IgD-negative memory B cell (primary cell): ENCODE measurements at regions not wholly inside any gene's neighbourhood (a gene's known extent, or its start where the extent isn't known, plus 50 kb on each side); places are given as distances from the start of the nearest gene placed in this dataset.
"Not testable (repeated sequence)": the region's sequence is repeated elsewhere in the genome, so short reads cannot be mapped to it uniquely, and the experiment has no call there.

Experiments
- H3K27ac Mint-ChIP-seq, 3 donors: one replicate each; pipeline ENCODE4 v1.8.0; 2020 to 2022; ENCODE audit warnings: mild to moderate bottlenecking in 3 of 3, mixed read lengths in 3 of 3, moderate library complexity in 1 of 3
- H3K27me3 Mint-ChIP-seq: one replicate; pipeline ENCODE4 v1.8.0; 2021; ENCODE audit warnings: mixed read lengths
- H3K36me3 Mint-ChIP-seq: one replicate; pipeline ENCODE4 v1.8.0; 2020; ENCODE audit warnings: mild to moderate bottlenecking, mixed read lengths
- H3K4me1 Mint-ChIP-seq, 3 donors: one replicate each; pipeline ENCODE4 v1.8.0; 2020 to 2022; ENCODE audit warnings: mixed read lengths in 3 of 3, mild to moderate bottlenecking in 1 of 3
- H3K4me3 Mint-ChIP-seq, 4 donors: one replicate each; pipeline ENCODE4 v1.8.0; 2020 to 2022; ENCODE audit warnings: mild to moderate bottlenecking in 4 of 4, mixed read lengths in 4 of 4, moderate library complexity in 3 of 4
- H3K9me3 Mint-ChIP-seq, 3 donors: one replicate each; pipeline ENCODE4 v1.8.0; 2020 to 2021; ENCODE audit warnings: mixed read lengths in 3 of 3, mild to moderate bottlenecking in 1 of 3

DNA sequence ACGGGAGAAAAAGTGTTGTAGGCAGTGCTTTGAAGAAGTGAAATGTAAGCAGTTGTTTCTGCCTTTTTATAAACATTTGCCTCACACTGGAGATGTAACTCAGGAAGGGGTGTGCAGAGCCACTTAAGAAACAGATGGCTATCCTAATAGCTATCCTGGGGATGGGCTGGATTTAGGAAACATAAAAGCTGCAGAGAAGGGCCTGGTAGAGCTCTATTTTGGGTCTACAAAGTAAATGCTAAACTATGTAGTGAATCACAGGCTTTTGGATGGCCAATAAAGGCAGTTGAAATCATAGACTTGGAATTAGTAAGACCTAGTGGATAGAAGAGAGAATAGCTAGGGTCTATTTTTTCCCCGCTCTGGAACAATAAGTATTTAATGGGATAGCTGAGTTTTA lies 79.9 kb upstream of the AGR3 start:
- no peaks in the 10 kb centered on the region for H3K36me3 Mint-ChIP-seq
- H3K4me1 Mint-ChIP-seq = no peaks in the 10 kb centered on the region
- no peaks in the 10 kb centered on the region for H3K27me3 Mint-ChIP-seq
- peaks cover 0 to 6% (median 5%) of the 10 kb centered on the region in 3 donors for H3K9me3 Mint-ChIP-seq
- no peak overlapping the region for H3K4me3 Mint-ChIP-seq
- no peak overlapping the region for H3K27ac Mint-ChIP-seq

DNA sequence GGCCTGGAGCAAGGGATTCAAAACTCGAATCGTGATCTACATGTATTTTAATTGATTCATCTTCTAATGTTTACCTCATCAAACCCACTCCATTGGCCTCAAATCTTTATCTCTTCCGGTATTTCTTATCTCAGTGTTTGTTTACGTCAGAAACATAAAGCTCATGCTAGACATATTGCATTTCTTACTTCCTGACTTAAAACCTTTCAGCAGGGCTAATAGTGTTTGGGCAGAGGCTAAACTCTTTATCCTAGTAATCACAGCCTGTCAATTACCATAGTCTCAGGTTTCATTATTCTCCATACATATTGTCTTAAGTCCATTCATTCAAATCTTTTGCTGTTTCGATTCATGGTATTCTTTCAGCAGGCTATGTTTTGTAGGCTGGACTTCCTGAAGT lies 81.3 kb upstream of the AGR3 start:
- Mint-ChIP-seq H3K9me3 (peaks cover 0 to 6% (median 5%) of the 10 kb centered on the region in 3 donors), H3K4me1 (no peaks in the 10 kb centered on the region), H3K27ac (no peak overlapping the region), H3K4me3 (no peak overlapping the region), H3K27me3 (no peaks in the 10 kb centered on the region), H3K36me3 (no peaks in the 10 kb centered on the region)

DNA sequence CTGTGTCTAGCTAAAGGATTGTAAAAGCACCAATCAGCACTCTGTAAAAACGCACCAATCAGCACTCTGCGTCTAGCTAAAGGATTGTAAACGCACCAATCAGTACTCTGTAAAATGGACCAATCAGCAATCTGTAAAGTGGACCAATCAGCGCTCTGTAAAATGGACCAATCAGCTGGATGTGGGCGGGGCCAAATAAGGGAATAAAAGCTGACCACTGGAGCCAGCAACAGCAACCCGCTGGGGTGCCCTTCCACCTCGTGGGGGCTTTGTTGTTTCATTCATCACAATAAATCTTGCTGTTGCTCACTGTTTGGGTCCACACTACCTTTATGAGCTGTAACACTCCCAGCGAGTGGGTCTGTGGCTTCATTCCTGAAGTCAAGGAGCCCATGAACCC lies 83.9 kb upstream of the AGR3 start:
- H3K9me3 Mint-ChIP-seq, H3K36me3 Mint-ChIP-seq, H3K27me3 Mint-ChIP-seq, H3K4me3 Mint-ChIP-seq, H3K4me1 Mint-ChIP-seq: not testable (repeated sequence)
- peak overlapping the region in 1 of 3 donors; percentile 54 for H3K27ac Mint-ChIP-seq

GRCh38 chr7:16967300-16967811 lies 85.6 kb upstream of the AGR3 start:
- H3K9me3 Mint-ChIP-seq = peaks cover 0 to 2% (median 0%) of the 10 kb centered on the region in 3 donors
- no peak overlapping the region for H3K27ac Mint-ChIP-seq
- H3K36me3 Mint-ChIP-seq = no peaks in the 10 kb centered on the region
- no peaks in the 10 kb centered on the region for H3K27me3 Mint-ChIP-seq
- H3K4me3 Mint-ChIP-seq = no peak overlapping the region
- H3K4me1 Mint-ChIP-seq = peaks cover 0 to 4% (median 4%) of the 10 kb centered on the region in 3 donors

GRCh38 chr7:16970732-16971482 lies 89.1 kb upstream of the AGR3 start:
- no peaks in the 10 kb centered on the region for H3K9me3 Mint-ChIP-seq
- no peak overlapping the region for H3K27ac Mint-ChIP-seq
- H3K4me3 Mint-ChIP-seq = no peak overlapping the region
- H3K36me3 Mint-ChIP-seq = no peaks in the 10 kb centered on the region
- H3K27me3 Mint-ChIP-seq = no peaks in the 10 kb centered on the region
- H3K4me1 Mint-ChIP-seq = peaks cover 5 to 9% (median 8%) of the 10 kb centered on the region in 3 donors

GRCh38 chr7:16975712-16976111 lies 93.9 kb upstream of the AGR3 start:
- H3K27me3 Mint-ChIP-seq = no peaks in the 10 kb centered on the region
- peak overlapping the region in 1 of 4 donors; percentile 18 for H3K4me3 Mint-ChIP-seq
- no peaks in the 10 kb centered on the region for H3K36me3 Mint-ChIP-seq
- no peaks in the 10 kb centered on the region for H3K9me3 Mint-ChIP-seq
- no peak overlapping the region for H3K27ac Mint-ChIP-seq
- H3K4me1 Mint-ChIP-seq = peaks cover 7 to 14% (median 9%) of the 10 kb centered on the region in 3 donors

- Mint-ChIP-seq H3K27ac (no peak overlapping the region), H3K4me1 (peaks cover 8 to 12% (median 10%) of the 10 kb centered on the region in 3 donors), H3K4me3 (no peak overlapping the region), H3K36me3 (no peaks in the 10 kb centered on the region), H3K9me3 (no peaks in the 10 kb centered on the region), H3K27me3 (peaks cover 1% of the 10 kb centered on the region)
These were observed 96.8 kb upstream of the AGR3 start for GRCh38 chr7:16978358-16979244.

- Mint-ChIP-seq H3K4me3 (no peak overlapping the region), H3K27ac (no peak overlapping the region), H3K36me3 (no peaks in the 10 kb centered on the region), H3K4me1 (peaks cover 7 to 11% (median 9%) of the 10 kb centered on the region in 3 donors), H3K9me3 (no peaks in the 10 kb centered on the region), H3K27me3 (peaks cover 1% of the 10 kb centered on the region)
These were observed 98.8 kb upstream of the AGR3 start for GRCh38 chr7:16980539-16980938.

DNA sequence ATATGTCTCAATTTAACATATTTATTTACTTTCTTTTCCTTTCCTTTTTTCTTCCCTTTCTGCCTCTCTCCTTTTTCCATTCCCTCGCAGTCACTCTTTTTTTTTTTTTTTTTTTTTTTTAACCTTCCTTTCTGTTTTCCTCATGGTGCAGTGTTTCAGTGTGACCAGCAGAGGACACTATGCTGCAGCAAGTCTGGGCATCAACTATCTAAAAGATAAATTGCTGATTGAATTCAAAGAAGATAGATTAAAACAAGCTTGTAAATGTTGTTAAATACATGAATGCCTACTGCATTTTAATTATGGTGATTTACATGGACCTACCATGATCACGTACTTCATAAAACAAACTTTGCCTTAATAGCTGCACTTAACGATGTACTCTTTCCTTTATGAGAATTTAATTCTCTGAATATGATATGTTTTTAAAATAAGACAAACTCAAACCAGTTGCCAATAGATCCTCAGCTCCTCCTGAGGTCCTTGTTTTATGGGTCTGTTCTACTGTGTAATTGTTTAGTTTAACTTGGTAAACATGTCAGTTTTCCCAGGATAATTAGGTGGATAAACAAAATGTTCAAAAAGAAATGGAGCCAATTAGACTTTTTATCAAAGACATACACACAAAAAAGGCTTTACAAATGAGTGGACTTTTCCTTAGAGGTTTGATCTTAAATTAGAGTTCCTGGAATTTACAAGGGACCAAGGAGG lies 101.0 kb upstream of the AGR3 start:
- peak overlapping the region in 2 of 4 donors; percentile 14 to 25 for H3K4me3 Mint-ChIP-seq
- peaks cover 2 to 6% (median 2%) of the 10 kb centered on the region in 3 donors for H3K4me1 Mint-ChIP-seq
- H3K27me3 Mint-ChIP-seq = peaks cover 1% of the 10 kb centered on the region
- H3K9me3 Mint-ChIP-seq = no peaks in the 10 kb centered on the region
- no peaks in the 10 kb centered on the region for H3K36me3 Mint-ChIP-seq
- no peak overlapping the region for H3K27ac Mint-ChIP-seq

GRCh38 chr7:16984375-16984774 lies 102.6 kb upstream of the AGR3 start:
- Mint-ChIP-seq H3K27me3 (peaks cover 1% of the 10 kb centered on the region), H3K9me3 (no peaks in the 10 kb centered on the region), H3K27ac (no peak overlapping the region), H3K4me1 (peaks cover 2 to 6% (median 2%) of the 10 kb centered on the region in 3 donors), H3K36me3 (no peaks in the 10 kb centered on the region), H3K4me3 (no peak overlapping the region)

GRCh38 chr7:16985621-16986020 lies 103.8 kb upstream of the AGR3 start:
- Mint-ChIP-seq H3K9me3 (no peaks in the 10 kb centered on the region), H3K27ac (peak overlapping the region in 1 of 3 donors; percentile 39), H3K36me3 (no peaks in the 10 kb centered on the region), H3K4me1 (peaks cover 0 to 6% (median 2%) of the 10 kb centered on the region in 3 donors), H3K27me3 (peaks cover 1% of the 10 kb centered on the region), H3K4me3 (no peak overlapping the region)

DNA sequence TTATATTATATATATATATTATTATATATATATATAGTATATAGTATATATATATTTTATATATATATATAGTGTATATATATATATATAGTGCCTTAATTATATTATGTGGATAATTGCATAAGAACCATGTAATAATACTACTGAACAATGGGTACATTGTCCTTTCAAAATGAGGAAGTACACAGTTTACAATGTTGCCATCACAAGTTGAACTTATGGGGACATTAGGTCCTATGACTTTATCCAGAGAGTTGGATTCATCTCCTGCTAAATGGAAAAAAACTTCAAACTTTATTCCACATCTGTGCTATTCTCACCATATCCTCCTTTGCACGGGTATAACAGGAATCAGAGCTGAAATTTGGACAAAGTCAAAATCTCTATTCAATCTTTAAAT lies 105.0 kb upstream of the AGR3 start:
- Mint-ChIP-seq H3K4me1 (peaks cover 0 to 6% (median 2%) of the 10 kb centered on the region in 3 donors), H3K27ac (no peak overlapping the region), H3K27me3 (peaks cover 1% of the 10 kb centered on the region), H3K4me3 (no peak overlapping the region), H3K9me3 (no peaks in the 10 kb centered on the region), H3K36me3 (no peaks in the 10 kb centered on the region)

DNA sequence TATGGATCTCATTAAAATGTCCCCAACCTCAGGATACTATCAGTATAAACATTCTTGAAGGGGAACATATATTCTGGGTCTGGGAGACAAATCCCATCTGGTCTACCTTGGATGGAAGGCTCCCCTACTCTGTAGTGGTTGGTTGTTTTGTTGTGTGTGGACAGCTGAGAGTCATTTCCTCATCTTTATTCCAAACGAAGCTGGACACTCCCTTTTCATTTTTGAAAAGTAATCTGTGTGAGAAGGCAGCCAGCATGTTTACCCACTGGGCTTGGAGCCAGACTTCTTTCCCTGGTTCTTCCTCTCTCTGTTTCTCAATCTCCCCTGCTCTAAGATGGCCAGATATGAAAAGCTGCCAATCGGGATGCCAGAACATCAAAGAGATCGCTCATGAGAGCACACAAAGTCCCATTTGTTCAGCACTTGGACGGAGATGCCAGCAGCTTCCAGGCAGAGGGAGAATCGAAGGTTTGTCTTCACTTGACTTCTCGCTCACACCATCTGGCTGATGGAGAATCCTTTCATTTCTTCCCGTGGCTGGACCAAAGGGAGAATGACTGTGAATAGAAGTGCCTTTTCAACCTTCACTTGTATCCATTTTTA lies 108.1 kb upstream of the AGR3 start:
- H3K9me3 Mint-ChIP-seq = no peaks in the 10 kb centered on the region
- no peaks in the 10 kb centered on the region for H3K4me1 Mint-ChIP-seq
- H3K27me3 Mint-ChIP-seq = no peaks in the 10 kb centered on the region
- H3K27ac Mint-ChIP-seq = no peak overlapping the region
- no peak overlapping the region for H3K4me3 Mint-ChIP-seq
- no peaks in the 10 kb centered on the region for H3K36me3 Mint-ChIP-seq

- H3K27ac Mint-ChIP-seq = no peak overlapping the region
- H3K4me3 Mint-ChIP-seq = no peak overlapping the region
- no peaks in the 10 kb centered on the region for H3K4me1 Mint-ChIP-seq
- no peaks in the 10 kb centered on the region for H3K36me3 Mint-ChIP-seq
- peaks cover 1 to 6% (median 4%) of the 10 kb centered on the region in 3 donors for H3K9me3 Mint-ChIP-seq
- no peaks in the 10 kb centered on the region for H3K27me3 Mint-ChIP-seq
These were observed 109.8 kb upstream of the AGR3 start for GRCh38 chr7:16991551-16991950.
